ENCODE measurements at regions not wholly inside any gene's neighbourhood (a gene's known extent, or its start where the extent isn't known, plus 50 kb on each side); places are given as distances from the start of the nearest gene placed in this dataset.

DNA sequence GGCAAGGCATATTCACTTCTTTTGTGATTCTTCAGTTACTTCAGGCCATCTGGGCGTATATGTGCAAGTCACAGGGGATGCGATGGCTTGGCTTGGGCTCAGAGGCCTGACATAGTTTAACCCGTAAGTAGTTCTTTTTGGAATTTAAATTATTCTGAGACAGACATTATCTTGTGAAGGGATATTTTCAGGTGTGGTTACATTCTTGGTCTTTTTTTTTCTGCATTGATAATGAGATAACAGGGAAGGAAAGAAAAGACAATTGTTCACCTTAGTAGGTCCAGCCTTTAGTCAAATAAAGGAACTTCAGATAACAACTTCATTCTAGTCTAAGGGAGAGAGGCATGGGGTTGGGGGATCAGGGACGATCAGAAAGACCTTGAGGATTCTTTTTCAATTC, 74.8 kb downstream of the TEX13C start (continued):
- TF ChIP-seq ZFP90 (CRISPR knock-in tag; IDR thresholded peaks at IDR 0.05; ENCODE audit: borderline replicate concordance) = no peak

GRCh38 chrX:125395626-125396025, 76.0 kb downstream of the TEX13C start:
- in situ Hi-C loops (cut with HindIII; ENCODE audit: extremely low pct_ligation_motif_present, low pct_unique_long_range_greater_than_20kb) = no loop called here
- H3K79me2 ChIP-seq (ENCODE audit: insufficient read depth, low read length) = no peaks in the 10 kb centered on the region
- H4K20me1 ChIP-seq (ENCODE audit: insufficient read depth, low read length) = no peaks in the 10 kb centered on the region
- no peak for TF ChIP-seq SYNCRIP (IDR thresholded peaks at IDR 0.05; ENCODE audit: insufficient read depth, low read depth, low read length)
- no peak for TF ChIP-seq ZNF768 (CRISPR knock-in tag; IDR thresholded peaks at IDR 0.05)
- TF ChIP-seq ZNF292 (CRISPR knock-in tag; IDR thresholded peaks at IDR 0.05; ENCODE audit: borderline replicate concordance, low read depth) = no peak
- no peak for TF ChIP-seq ZBTB49 (CRISPR knock-in tag; IDR thresholded peaks at IDR 0.05; ENCODE audit: borderline replicate concordance)
- TF ChIP-seq ATF2 (CRISPR knock-in tag; IDR thresholded peaks at IDR 0.05) = no peak
- TF ChIP-seq SETDB1 (CRISPR knock-in tag; IDR thresholded peaks at IDR 0.05; ENCODE audit: borderline replicate concordance) = no peak
- TF ChIP-seq HNF4A (CRISPR knock-in tag; IDR thresholded peaks at IDR 0.05) = no peak
- no peak for TF ChIP-seq ZSCAN21 (CRISPR knock-in tag; IDR thresholded peaks at IDR 0.05; ENCODE audit: borderline replicate concordance)
- TF ChIP-seq MZF1 (CRISPR knock-in tag; IDR thresholded peaks at IDR 0.05; ENCODE audit: borderline replicate concordance) = no peak
- TF ChIP-seq ATM (IDR thresholded peaks at IDR 0.05; ENCODE audit: borderline replicate concordance) = no peak
- no peak for TF ChIP-seq FOXP1 (IDR thresholded peaks at IDR 0.05)
- TF ChIP-seq FOXP1 (CRISPR knock-in tag; IDR thresholded peaks at IDR 0.05) = no peak
- no peak for TF ChIP-seq MIER2 (CRISPR knock-in tag; IDR thresholded peaks at IDR 0.05)
- ChIA-PET POLR2A (no interaction called here), CTCF (ENCODE audit: low intra/inter-chr PET ratio, low total read pairs) (no interaction called here)
- no peak overlapping the region for H3K27ac ChIP-seq (ENCODE audit: extremely low read length, insufficient read depth, low read length)
- H3K27me3 ChIP-seq (ENCODE audit: control insufficient read depth in 1 of 2, insufficient read depth in 2 of 2, low read length in 2 of 2) = no peaks in the 10 kb centered on the region
- H3K4me3 ChIP-seq (replicated peaks in 1 of 3; ENCODE audit: insufficient read depth in 1 of 3, low read depth in 2 of 3, low read length in 3 of 3) = no peak overlapping the region
- no peak overlapping the region for H3K4me2 ChIP-seq (ENCODE audit: low read depth, low read length)
- no TSS peak for BruUV-seq (replicated peaks)
- H2AFZ ChIP-seq (ENCODE audit: low read length) = no peak overlapping the region
- DNase-seq (ENCODE audit: low spot score) (no peak), FAIRE-seq (no peak), ATAC-seq (no peak)
- H3K9me3 ChIP-seq (ENCODE audit: low read length) = no peaks in the 10 kb centered on the region
- H3K4me1 ChIP-seq (ENCODE audit: insufficient read depth, low read length) = no peaks in the 10 kb centered on the region
- no peaks in the 10 kb centered on the region for H3K36me3 ChIP-seq (replicated peaks in 1 of 2; ENCODE audit: control insufficient read depth in 1 of 2, insufficient read depth in 2 of 2, low read length in 2 of 2)
- no peak overlapping the region for H3K9ac ChIP-seq (ENCODE audit: insufficient read depth, low read depth, low read length)
- intact Hi-C loops (cut with micrococcal nuclease; ENCODE audit: unreplicated experiment) = no loop called here
